Trophoblast cell (in vitro differentiated cells and primary cell): ENCODE measurements at regions not wholly inside any gene's neighbourhood (a gene's known extent, or its start where the extent isn't known, plus 50 kb on each side); places are given as distances from the start of the nearest gene placed in this dataset.

Experiments
- DNase-seq, 2 donors: peaks; one replicate each; pipeline ENCODE4 v3.0.0-alpha.2; 2016
- H2AFZ ChIP-seq: 2 replicates; pipeline ENCODE4 v1.6.1; 2013; ENCODE audit warnings: low read length, moderate library complexity, mild to moderate bottlenecking; ENCODE audit not compliant: insufficient read depth, poor library complexity
- H2AK5ac ChIP-seq: 2 replicates; pipeline ENCODE4 v1.6.1; 2013; ENCODE audit warnings: mild to moderate bottlenecking, low read length
- H2BK120ac ChIP-seq: 2 replicates; pipeline ENCODE4 v1.6.1; 2013; ENCODE audit warnings: low read length, mild to moderate bottlenecking, moderate library complexity; ENCODE audit not compliant: insufficient read depth, poor library complexity
- H2BK12ac ChIP-seq: 2 replicates; pipeline ENCODE4 v1.6.1; 2013; ENCODE audit warnings: mild to moderate bottlenecking, low read length, moderate library complexity
- H2BK5ac ChIP-seq: 2 replicates; pipeline ENCODE4 v1.6.1; 2013; ENCODE audit warnings: low read length, low read depth, moderate library complexity, mild to moderate bottlenecking; ENCODE audit not compliant: poor library complexity
- H3K14ac ChIP-seq: 2 replicates; pipeline ENCODE4 v1.6.1; 2013; ENCODE audit warnings: mild to moderate bottlenecking, low read length
- H3K18ac ChIP-seq: 2 replicates; pipeline ENCODE4 v1.6.1; 2013; ENCODE audit warnings: mild to moderate bottlenecking, low read length
- H3K23ac ChIP-seq: 2 replicates; pipeline ENCODE4 v1.6.1; 2013; ENCODE audit warnings: low read length
- H3K27ac ChIP-seq: 2 replicates; pipeline ENCODE4 v1.5.1; 2013; ENCODE audit warnings: low read depth, mild to moderate bottlenecking, inconsistent platforms, low read length, moderate library complexity
- H3K27me3 ChIP-seq: 2 replicates; pipeline ENCODE4 v1.6.1; 2013; ENCODE audit warnings: inconsistent platforms, mild to moderate bottlenecking, low read length, moderate library complexity; ENCODE audit not compliant: insufficient read depth
- H3K36me3 ChIP-seq, 2 experiments: 1 replicate in 1 of 2; 2 replicates in 1 of 2; pipeline ENCODE4 v1.6.1; 2013; ENCODE audit warnings: low read length in 2 of 2, mild to moderate bottlenecking in 2 of 2, moderate library complexity in 1 of 2; ENCODE audit not compliant: insufficient read depth in 2 of 2, control insufficient read depth in 1 of 2
- H3K4ac ChIP-seq: 2 replicates; pipeline ENCODE4 v1.6.1; 2013; ENCODE audit warnings: low read depth, mild to moderate bottlenecking, low read length, moderate library complexity
- H3K4me1 ChIP-seq, 2 experiments: 1 replicate in 1 of 2; 2 replicates in 1 of 2; pipeline ENCODE4 v1.6.1; 2013; ENCODE audit warnings: low read length in 2 of 2, mild to moderate bottlenecking in 2 of 2, moderate library complexity in 1 of 2; ENCODE audit not compliant: insufficient read depth in 2 of 2, control insufficient read depth in 1 of 2
- H3K4me2 ChIP-seq: 2 replicates; pipeline ENCODE4 v1.6.1; 2013; ENCODE audit warnings: inconsistent platforms, mild to moderate bottlenecking, low read length, moderate library complexity
- H3K4me3 ChIP-seq: 2 replicates; pipeline ENCODE4 v1.5.1; 2013; ENCODE audit warnings: mild to moderate bottlenecking, low read depth, low read length, inconsistent platforms
- H3K79me1 ChIP-seq: one replicate; pipeline ENCODE4 v1.6.1; 2013; ENCODE audit warnings: low read length
- H3K79me2 ChIP-seq: 2 replicates; pipeline ENCODE4 v1.6.1; 2013; ENCODE audit warnings: low read length, mild to moderate bottlenecking; ENCODE audit not compliant: control insufficient read depth, insufficient read depth, poor library complexity
- H3K9ac ChIP-seq: 2 replicates; pipeline ENCODE4 v1.6.1; 2013; ENCODE audit warnings: mild to moderate bottlenecking, low read length
- H3K9me3 ChIP-seq: 2 replicates; pipeline ENCODE4 v1.6.1; 2013; ENCODE audit warnings: low read depth, mild to moderate bottlenecking, control low read depth, inconsistent platforms, low read length; ENCODE audit not compliant: insufficient read depth
- H4K12ac ChIP-seq: 2 replicates; pipeline ENCODE4 v1.6.1; 2013; ENCODE audit warnings: low read depth, mild to moderate bottlenecking, low read length, moderate library complexity
- H4K8ac ChIP-seq: 2 replicates; pipeline ENCODE4 v1.6.1; 2013; ENCODE audit warnings: low read depth, mild to moderate bottlenecking, low read length, moderate library complexity
- H4K91ac ChIP-seq: one replicate; pipeline ENCODE4 v1.6.1; 2013; ENCODE audit warnings: low read depth, mild to moderate bottlenecking, low read length, moderate library complexity
- WGBS: extraction: QIAGEN DNeasy Blood & Tissue Kit; methylation state at CpG from one replicate; pipeline ENCODE4 v1.1.7; 2013; ENCODE audit warnings: missing lambda C conversion rate; ENCODE audit not compliant: insufficient read length, insufficient coverage; ENCODE audit errors: extremely low coverage; 5-methylcytosine and 5-hydroxymethylcytosine counted together

DNA sequence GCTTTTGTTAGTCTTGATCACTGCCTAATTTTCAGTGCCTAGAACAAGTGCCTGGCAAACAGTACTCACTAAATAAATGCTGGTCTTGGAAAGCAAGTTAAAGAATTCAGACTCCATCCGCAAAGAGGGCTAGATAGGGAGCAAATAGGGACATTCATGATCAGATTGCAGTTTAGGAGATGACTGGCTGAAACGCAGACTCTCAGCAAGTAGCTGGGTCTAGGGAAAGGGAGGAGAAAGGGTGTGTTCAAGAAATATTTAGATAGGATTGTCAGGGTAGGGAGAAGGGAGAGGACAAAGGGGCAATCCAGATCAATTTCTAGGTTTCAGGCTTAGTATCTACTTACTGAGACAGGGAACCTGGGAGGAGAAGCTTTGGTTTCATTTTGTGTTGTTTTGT is 108.4 kb downstream of the ESM1 start:
- H2BK5ac ChIP-seq, result no peak overlapping the region
- H3K4me2 ChIP-seq, result no peak overlapping the region
- no peaks in the 10 kb centered on the region for H3K79me1 ChIP-seq
- H3K18ac ChIP-seq, result no peak overlapping the region
- H4K12ac ChIP-seq, result no peak overlapping the region
- H3K27me3 ChIP-seq, result no peaks in the 10 kb centered on the region
- no CpG with 5 or more reads among the region's 2 CpGs for WGBS
- no peaks in the 10 kb centered on the region for H3K9me3 ChIP-seq
- H4K8ac ChIP-seq, result no peak overlapping the region
- H3K27ac ChIP-seq, result no peak overlapping the region
- no peaks in the 10 kb centered on the region for H3K4me1 ChIP-seq
- no peak overlapping the region for H3K4ac ChIP-seq
- no peak overlapping the region for H2AFZ ChIP-seq
- no peak overlapping the region for H2BK12ac ChIP-seq
- no peak overlapping the region for H3K23ac ChIP-seq
- H3K9ac ChIP-seq, result no peak overlapping the region
- DNase-seq, result no peak
- no peaks in the 10 kb centered on the region for H3K79me2 ChIP-seq
- H2BK120ac ChIP-seq, result no peak overlapping the region
- no peak overlapping the region for H2AK5ac ChIP-seq
- H3K4me3 ChIP-seq, result no peak overlapping the region
- no peak overlapping the region for H3K14ac ChIP-seq
- no peak overlapping the region for H4K91ac ChIP-seq
- no peaks in the 10 kb centered on the region for H3K36me3 ChIP-seq

- Histone ChIP-seq H3K36me3 (no peaks in the 10 kb centered on the region), H3K23ac (no peak overlapping the region), H2BK120ac (no peak overlapping the region), H3K4me1 (no peaks in the 10 kb centered on the region), H3K79me2 (no peaks in the 10 kb centered on the region), H3K27ac (no peak overlapping the region), H2BK5ac (no peak overlapping the region), H3K14ac (no peak overlapping the region), H4K8ac (no peak overlapping the region), H2BK12ac (no peak overlapping the region), H4K12ac (no peak overlapping the region), H3K27me3 (no peaks in the 10 kb centered on the region), H2AFZ (no peak overlapping the region), H3K4me3 (no peak overlapping the region), H2AK5ac (no peak overlapping the region), H3K4me2 (no peak overlapping the region), H3K4ac (no peak overlapping the region), H4K91ac (no peak overlapping the region), H3K79me1 (no peaks in the 10 kb centered on the region), H3K9ac (no peak overlapping the region), H3K18ac (no peak overlapping the region), H3K9me3 (no peaks in the 10 kb centered on the region)
- no CpG with 5 or more reads among the region's 6 CpGs for WGBS
- DNase-seq, result no peak
Observed at GRCh38 chr5:54876556-54876955, 108.8 kb downstream of the ESM1 start.

GRCh38 chr5:54874337-54875021 is 110.9 kb downstream of the ESM1 start:
- H2BK12ac ChIP-seq, result no peak overlapping the region
- no peak overlapping the region for H4K12ac ChIP-seq

GRCh38 chr5:54873691-54874090 is 111.7 kb downstream of the ESM1 start:
- no peaks in the 10 kb centered on the region for H3K4me1 ChIP-seq
- H3K79me1 ChIP-seq, result no peaks in the 10 kb centered on the region
- no peak overlapping the region for H2AFZ ChIP-seq
- H2AK5ac ChIP-seq, result no peak overlapping the region
- H4K8ac ChIP-seq, result no peak overlapping the region
- no peak overlapping the region for H3K23ac ChIP-seq
- H3K14ac ChIP-seq, result no peak overlapping the region
- no peaks in the 10 kb centered on the region for H3K9me3 ChIP-seq
- H3K4ac ChIP-seq, result no peak overlapping the region
- H3K9ac ChIP-seq, result no peak overlapping the region
- H3K18ac ChIP-seq, result no peak overlapping the region
- H2BK120ac ChIP-seq, result no peak overlapping the region
- H4K12ac ChIP-seq, result no peak overlapping the region
- no peaks in the 10 kb centered on the region for H3K27me3 ChIP-seq
- H3K79me2 ChIP-seq, result no peaks in the 10 kb centered on the region
- H3K36me3 ChIP-seq, result no peaks in the 10 kb centered on the region
- no CpG with 5 or more reads among the region's 2 CpGs for WGBS
- H4K91ac ChIP-seq, result no peak overlapping the region
- H3K4me3 ChIP-seq, result no peak overlapping the region
- DNase-seq, result no peak
- H2BK5ac ChIP-seq, result no peak overlapping the region
- H3K27ac ChIP-seq, result no peak overlapping the region
- no peak overlapping the region for H3K4me2 ChIP-seq
- no peak overlapping the region for H2BK12ac ChIP-seq

More at GRCh38 chr5:54874337-54875021, 110.9 kb downstream of the ESM1 start:
- no peak overlapping the region for H2AFZ ChIP-seq
- H3K14ac ChIP-seq, result no peak overlapping the region
- no peak overlapping the region for H3K4me2 ChIP-seq
- no peak overlapping the region for H4K8ac ChIP-seq
- H2AK5ac ChIP-seq, result no peak overlapping the region
- H3K4me1 ChIP-seq, result no peaks in the 10 kb centered on the region
- no peaks in the 10 kb centered on the region for H3K36me3 ChIP-seq
- H4K91ac ChIP-seq, result no peak overlapping the region
- H3K79me1 ChIP-seq, result no peaks in the 10 kb centered on the region
- no peak overlapping the region for H3K23ac ChIP-seq
- peak; percentile 11 to 64 for DNase-seq
- no peak overlapping the region for H3K9ac ChIP-seq
- H3K18ac ChIP-seq, result no peak overlapping the region
- H2BK120ac ChIP-seq, result no peak overlapping the region
- H3K9me3 ChIP-seq, result no peaks in the 10 kb centered on the region
- H3K27me3 ChIP-seq, result no peaks in the 10 kb centered on the region
- WGBS, result no CpG with 5 or more reads among the region's 7 CpGs
- H3K79me2 ChIP-seq, result no peaks in the 10 kb centered on the region
- H2BK5ac ChIP-seq, result no peak overlapping the region
- no peak overlapping the region for H3K27ac ChIP-seq
- no peak overlapping the region for H3K4ac ChIP-seq
- no peak overlapping the region for H3K4me3 ChIP-seq
